Astrocyte of the spinal cord (primary cell): ENCODE measurements at regions not wholly inside any gene's neighbourhood (a gene's known extent, or its start where the extent isn't known, plus 50 kb on each side); places are given as distances from the start of the nearest gene placed in this dataset.
A peak's percentile ranks its signal among the peaks of the same experiment; 100 is the strongest.

Source experiments
- DNase-seq: peaks from one replicate; pipeline ENCODE4 v3.0.0; 2011; ENCODE audit warnings: low read depth, low spot score
- H3K4me3 ChIP-seq: 2 replicates; pipeline ENCODE4 v1.5.1; 2011; ENCODE audit warnings: low read depth, mild to moderate bottlenecking, low read length, moderate library complexity
- CTCF ChIP-seq: IDR thresholded peaks from 2 replicates; pipeline ENCODE4 v1.5.1; 2012; ENCODE audit warnings: low read depth, mild to moderate bottlenecking, low read length, inconsistent platforms
- in situ Hi-C: cut with HindIII; loops from 2 replicates; pipeline ENCODE4 v1.10.0; 2017; ENCODE audit warnings: low sequenced_read_pairs

GRCh38 chr18:29078273-29078672 lies 901.3 kb upstream of the CDH2 start:
- TF ChIP-seq CTCF, result no peak
- DNase-seq, result no peak
- in situ Hi-C loops, result no loop called here
- H3K4me3 ChIP-seq, result no peak overlapping the region

- no peak overlapping the region for H3K4me3 ChIP-seq
- in situ Hi-C loops, result no loop called here
- DNase-seq, result no peak
- no peak for TF ChIP-seq CTCF
These were observed 900.4 kb upstream of the CDH2 start for GRCh38 chr18:29077344-29077743.

- no peak for TF ChIP-seq CTCF
- in situ Hi-C loops, result no loop called here
- no peak overlapping the region for H3K4me3 ChIP-seq
- DNase-seq, result no peak
These were observed 899.7 kb upstream of the CDH2 start for GRCh38 chr18:29076645-29077044.

GRCh38 chr18:29074147-29074546 lies 897.2 kb upstream of the CDH2 start:
- DNase-seq, result no peak
- in situ Hi-C loops, result no loop called here
- no peak overlapping the region for H3K4me3 ChIP-seq
- no peak for TF ChIP-seq CTCF

GRCh38 chr18:29071869-29072268 lies 894.9 kb upstream of the CDH2 start:
- H3K4me3 ChIP-seq, result no peak overlapping the region
- in situ Hi-C loops, result no loop called here
- no peak for TF ChIP-seq CTCF
- no peak for DNase-seq

GRCh38 chr18:29063346-29063745 lies 886.4 kb upstream of the CDH2 start:
- in situ Hi-C loops, result no loop called here
- H3K4me3 ChIP-seq, result no peak overlapping the region
- peak; percentile 8 for DNase-seq
- TF ChIP-seq CTCF, result no peak

GRCh38 chr18:29062921-29063320 lies 886.0 kb upstream of the CDH2 start:
- in situ Hi-C loops, result no loop called here
- no peak overlapping the region for H3K4me3 ChIP-seq
- no peak for DNase-seq
- no peak for TF ChIP-seq CTCF
